WERI-Rb-1 (cell line): ENCODE measurements at regions not wholly inside any gene's neighbourhood (a gene's known extent, or its start where the extent isn't known, plus 50 kb on each side); places are given as distances from the start of the nearest gene placed in this dataset.
A peak's percentile ranks its signal among the peaks of the same experiment; 100 is the strongest.

Source experiments
- DNase-seq: peaks from one replicate; pipeline ENCODE4 v3.0.0-alpha.2; 2020
- H3K27ac ChIP-seq: fragments of 250-450 bp; sonication (Bioruptor Pico); 2 replicates; pipeline ENCODE4 v1.5.1; 2020; ENCODE audit warnings: mild to moderate bottlenecking, moderate library complexity
- H3K27me3 ChIP-seq: fragments of 250-450 bp; sonication (Bioruptor Pico); 2 replicates; pipeline ENCODE4 v1.5.1; 2021; ENCODE audit warnings: mild to moderate bottlenecking, low read depth, moderate library complexity; ENCODE audit not compliant: insufficient read depth, severe bottlenecking
- H3K36me3 ChIP-seq: fragments of 250-450 bp; sonication (Bioruptor Pico); 2 replicates; pipeline ENCODE4 v1.5.1; 2020; ENCODE audit warnings: mild to moderate bottlenecking, moderate library complexity
- H3K4me3 ChIP-seq: 2 replicates; pipeline ENCODE4 v1.5.1; 2011; ENCODE audit warnings: low read depth, mild to moderate bottlenecking, control low read depth, low read length
- H3K9me3 ChIP-seq: fragments of 250-450 bp; sonication (Bioruptor Pico); 2 replicates; pipeline ENCODE4 v1.5.1; 2021; ENCODE audit warnings: mild to moderate bottlenecking, moderate library complexity; ENCODE audit not compliant: severe bottlenecking
- TF ChIP-seq, protein P1 (sequence below): IDR thresholded peaks from 2 replicates; pipeline ENCODE4 v1.5.1; 2011; ENCODE audit warnings: low read depth, mild to moderate bottlenecking, control low read depth, inconsistent platforms, low read length

DNA sequence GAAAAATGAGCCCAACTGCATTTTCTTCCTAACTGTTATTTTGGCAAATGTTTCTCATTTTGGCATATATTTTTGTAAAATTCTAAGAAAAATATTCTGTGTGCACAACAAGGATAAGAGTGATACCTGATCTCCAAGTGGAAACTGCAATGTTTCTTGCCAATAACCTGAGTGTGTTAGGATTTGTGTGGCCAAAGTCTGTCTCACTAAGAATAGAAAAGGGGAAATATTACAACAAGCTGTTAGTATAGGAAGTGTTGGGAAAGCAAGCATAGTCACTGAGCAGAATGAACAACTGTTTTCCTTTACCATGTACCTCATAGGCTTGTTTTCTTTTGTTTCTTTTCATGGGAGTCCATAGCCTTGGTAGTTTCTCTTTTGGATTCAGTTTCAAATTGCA is 624.2 kb downstream of the MTRR start:
- H3K36me3 ChIP-seq, result no peaks in the 10 kb centered on the region
- H3K4me3 ChIP-seq, result no peak overlapping the region
- DNase-seq, result no peak
- H3K27ac ChIP-seq, result no peak overlapping the region
- TF ChIP-seq, protein P1, sequence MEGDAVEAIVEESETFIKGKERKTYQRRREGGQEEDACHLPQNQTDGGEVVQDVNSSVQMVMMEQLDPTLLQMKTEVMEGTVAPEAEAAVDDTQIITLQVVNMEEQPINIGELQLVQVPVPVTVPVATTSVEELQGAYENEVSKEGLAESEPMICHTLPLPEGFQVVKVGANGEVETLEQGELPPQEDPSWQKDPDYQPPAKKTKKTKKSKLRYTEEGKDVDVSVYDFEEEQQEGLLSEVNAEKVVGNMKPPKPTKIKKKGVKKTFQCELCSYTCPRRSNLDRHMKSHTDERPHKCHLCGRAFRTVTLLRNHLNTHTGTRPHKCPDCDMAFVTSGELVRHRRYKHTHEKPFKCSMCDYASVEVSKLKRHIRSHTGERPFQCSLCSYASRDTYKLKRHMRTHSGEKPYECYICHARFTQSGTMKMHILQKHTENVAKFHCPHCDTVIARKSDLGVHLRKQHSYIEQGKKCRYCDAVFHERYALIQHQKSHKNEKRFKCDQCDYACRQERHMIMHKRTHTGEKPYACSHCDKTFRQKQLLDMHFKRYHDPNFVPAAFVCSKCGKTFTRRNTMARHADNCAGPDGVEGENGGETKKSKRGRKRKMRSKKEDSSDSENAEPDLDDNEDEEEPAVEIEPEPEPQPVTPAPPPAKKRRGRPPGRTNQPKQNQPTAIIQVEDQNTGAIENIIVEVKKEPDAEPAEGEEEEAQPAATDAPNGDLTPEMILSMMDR, result no peak
- peaks cover 6% of the 10 kb centered on the region for H3K27me3 ChIP-seq
- peaks cover 11% of the 10 kb centered on the region for H3K9me3 ChIP-seq

DNA sequence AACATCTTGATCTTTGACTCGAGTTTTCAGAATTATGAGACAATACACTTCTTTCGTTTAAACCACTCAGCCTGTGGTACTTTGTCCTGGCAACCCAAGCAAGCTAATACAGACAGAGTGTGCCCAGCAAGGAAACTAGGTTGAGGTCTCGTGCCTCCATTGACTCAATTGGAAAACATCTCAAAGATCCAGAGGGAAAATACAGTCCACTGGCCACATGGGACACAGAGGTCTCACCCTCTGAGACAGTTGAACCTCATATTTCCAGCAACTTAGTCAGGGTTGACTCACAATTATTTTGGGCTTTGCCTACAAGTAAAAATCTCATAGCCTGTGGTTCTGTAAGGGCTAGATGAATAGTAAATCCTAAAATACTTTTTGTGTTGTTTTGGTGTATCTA is 631.5 kb downstream of the MTRR start:
- H3K9me3 ChIP-seq, result peaks cover 2% of the 10 kb centered on the region
- H3K27ac ChIP-seq, result no peak overlapping the region
- no peak for DNase-seq
- H3K4me3 ChIP-seq, result no peak overlapping the region
- TF ChIP-seq, protein P1, result no peak
- H3K36me3 ChIP-seq, result no peaks in the 10 kb centered on the region
- H3K27me3 ChIP-seq, result peaks cover 12% of the 10 kb centered on the region

DNA sequence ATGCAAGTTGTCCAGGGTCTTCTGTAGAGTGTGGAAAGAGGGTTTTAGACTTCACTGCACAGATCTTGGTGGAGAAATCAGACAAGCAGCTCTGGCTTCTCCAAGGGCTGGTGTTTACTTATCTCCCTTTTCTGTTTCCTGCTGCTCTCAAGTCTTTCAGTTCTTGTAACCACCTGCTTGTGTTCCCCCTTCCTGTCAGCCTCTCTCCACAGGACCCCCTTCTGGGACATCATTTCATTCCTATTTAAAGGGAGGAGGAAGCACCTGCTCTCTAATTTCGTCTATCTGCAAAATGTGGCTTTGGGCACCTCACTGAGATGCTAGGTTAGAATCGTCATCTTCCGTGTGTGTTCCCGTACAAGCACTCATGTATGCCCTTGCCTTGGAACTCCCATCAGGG is 636.2 kb downstream of the MTRR start:
- TF ChIP-seq, protein P1, result no peak
- Histone ChIP-seq H3K27me3 (peaks cover 14% of the 10 kb centered on the region), H3K36me3 (no peaks in the 10 kb centered on the region), H3K27ac (no peak overlapping the region), H3K4me3 (no peak overlapping the region), H3K9me3 (no peaks in the 10 kb centered on the region)
- no peak for DNase-seq

DNA sequence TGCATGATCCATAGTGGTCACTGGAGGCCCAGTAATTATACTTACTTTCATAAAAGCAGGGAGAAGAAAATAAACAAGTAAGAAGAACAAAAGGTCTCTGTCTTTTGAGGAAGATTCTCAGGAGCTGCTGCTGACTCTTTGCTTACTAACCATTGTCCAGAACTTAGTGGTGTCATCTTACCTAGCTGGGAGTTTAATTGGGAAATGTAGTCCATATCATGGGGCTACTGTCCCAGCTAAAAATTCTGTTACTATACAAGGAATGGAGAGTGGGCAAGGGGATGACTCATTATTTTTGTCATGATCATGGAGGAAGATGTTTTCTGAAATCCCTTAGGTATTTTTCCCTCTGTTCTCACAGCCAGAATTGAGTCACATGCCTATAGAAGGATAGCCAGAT is 639.3 kb downstream of the MTRR start:
- no peak for DNase-seq
- Histone ChIP-seq H3K36me3 (no peaks in the 10 kb centered on the region), H3K4me3 (no peak overlapping the region), H3K9me3 (no peaks in the 10 kb centered on the region), H3K27ac (no peak overlapping the region), H3K27me3 (peaks cover 4% of the 10 kb centered on the region)
- TF ChIP-seq, protein P1, result no peak

DNA sequence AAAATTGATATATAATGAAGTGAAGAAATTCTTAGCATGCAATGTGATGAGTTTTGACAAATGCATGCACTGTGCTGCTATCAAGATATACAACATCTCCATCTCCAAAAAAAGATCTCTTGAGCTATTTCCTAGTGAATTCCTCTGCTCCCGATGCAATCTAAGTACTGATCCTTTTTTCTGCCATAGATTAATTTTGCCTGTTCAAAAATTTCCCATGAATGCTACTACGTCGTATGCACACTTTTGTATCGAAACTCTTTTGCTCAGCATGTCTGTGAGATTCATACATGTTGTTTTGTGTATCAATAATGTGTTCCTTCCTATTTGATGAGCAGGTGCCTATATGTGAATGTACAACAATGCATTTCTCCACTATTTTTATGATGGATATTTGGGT is 647.4 kb downstream of the MTRR start:
- no peak overlapping the region for H3K4me3 ChIP-seq
- no peak overlapping the region for H3K27ac ChIP-seq
- TF ChIP-seq, protein P1, result no peak
- peaks cover 2% of the 10 kb centered on the region for H3K27me3 ChIP-seq
- H3K36me3 ChIP-seq, result no peaks in the 10 kb centered on the region
- no peak for DNase-seq
- no peaks in the 10 kb centered on the region for H3K9me3 ChIP-seq

DNA sequence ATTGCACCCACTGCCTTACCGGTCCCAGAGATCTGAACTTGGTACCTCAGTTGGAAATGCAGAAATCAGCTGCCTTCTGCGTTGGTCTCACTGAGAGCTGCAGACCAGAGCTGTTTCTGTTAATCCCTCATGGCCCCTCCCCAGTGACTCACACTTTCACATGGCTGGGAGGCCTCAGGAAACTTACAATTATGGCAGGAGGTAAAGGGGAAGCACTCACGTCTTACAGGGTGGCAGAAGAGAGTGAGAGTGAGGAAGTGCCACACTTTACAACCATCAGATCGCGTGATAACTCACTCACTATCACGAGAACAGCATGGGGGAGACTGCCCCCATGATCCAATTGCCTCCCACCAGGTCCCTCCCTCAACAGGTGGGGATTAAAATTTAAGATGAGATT is 648.5 kb downstream of the MTRR start:
- Histone ChIP-seq H3K4me3 (no peak overlapping the region), H3K36me3 (no peaks in the 10 kb centered on the region), H3K27me3 (peaks cover under 1% of the 10 kb centered on the region), H3K27ac (no peak overlapping the region), H3K9me3 (no peaks in the 10 kb centered on the region)
- TF ChIP-seq, protein P1, result no peak
- peak; percentile 20 for DNase-seq
